GM18907 (cell line): ENCODE measurements at regions not wholly inside any gene's neighbourhood (a gene's known extent, or its start where the extent isn't known, plus 50 kb on each side); places are given as distances from the start of the nearest gene placed in this dataset.

Source experiments
- ATAC-seq: cut with Tn5 transposase; IDR thresholded peaks from one replicate; pipeline ENCODE4 v1.9.1; 2021; ENCODE audit warnings: mild to moderate bottlenecking, moderate library complexity; ENCODE audit not compliant: unreplicated experiment

DNA sequence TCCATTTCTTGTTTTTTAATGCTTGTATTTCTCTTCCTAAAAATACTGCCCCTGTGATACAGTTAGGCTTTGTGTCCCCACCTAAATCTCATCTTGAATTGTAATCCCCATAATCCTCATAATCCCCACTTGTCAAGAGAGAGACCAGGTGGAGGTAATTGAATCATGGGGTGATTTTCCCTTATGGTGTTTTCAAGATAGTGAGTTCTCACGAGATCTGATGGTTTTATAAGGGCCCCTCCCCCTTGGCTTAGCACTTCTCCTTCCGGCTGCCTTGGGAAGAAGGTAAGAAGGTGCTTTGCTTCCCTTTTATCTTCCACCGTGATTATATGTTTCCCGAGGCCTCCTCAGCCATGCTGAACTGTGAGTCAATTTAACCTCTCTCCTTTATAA is 227.4 kb downstream of the MAN2A1 start:
- no peak for ATAC-seq

DNA sequence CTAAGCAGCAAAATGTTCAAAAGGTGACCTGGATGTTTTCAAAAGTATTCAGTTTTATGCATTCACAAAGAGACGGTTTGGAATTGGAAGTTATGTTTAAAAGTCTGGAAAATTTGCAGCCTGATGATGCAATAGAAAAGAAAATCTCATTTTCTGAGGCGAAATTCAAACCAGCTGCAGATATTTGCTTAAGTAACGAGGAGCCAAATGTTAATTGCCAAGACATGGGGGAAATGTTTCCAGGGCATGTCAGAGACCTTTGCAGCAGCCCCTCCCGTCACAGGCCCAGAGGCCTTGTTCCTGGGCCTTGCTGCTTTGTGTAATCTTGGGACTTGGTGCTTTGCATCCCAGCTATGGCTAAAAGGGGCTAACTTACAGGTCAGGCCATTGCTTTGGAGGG is 228.2 kb downstream of the MAN2A1 start:
- no peak for ATAC-seq

DNA sequence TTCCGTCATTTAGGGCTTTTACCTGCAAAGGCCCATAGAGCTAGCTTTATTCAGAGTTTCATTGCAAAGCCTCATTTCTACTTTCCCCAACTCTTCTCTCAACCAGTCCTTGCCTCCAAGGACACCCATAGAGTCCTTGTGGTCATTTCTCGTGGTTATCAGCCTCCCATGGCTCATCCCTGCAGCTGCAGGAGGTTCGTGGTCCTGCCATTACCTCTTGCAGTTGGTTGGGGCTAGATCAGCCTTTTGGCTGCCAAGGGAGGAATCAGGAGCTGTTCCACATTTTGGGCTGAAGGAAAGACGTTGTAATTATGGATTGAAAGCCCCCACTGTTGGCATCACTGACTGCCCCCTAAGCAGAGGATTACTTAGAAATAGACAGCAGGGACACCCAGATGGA is 231.0 kb downstream of the MAN2A1 start:
- no peak for ATAC-seq

DNA sequence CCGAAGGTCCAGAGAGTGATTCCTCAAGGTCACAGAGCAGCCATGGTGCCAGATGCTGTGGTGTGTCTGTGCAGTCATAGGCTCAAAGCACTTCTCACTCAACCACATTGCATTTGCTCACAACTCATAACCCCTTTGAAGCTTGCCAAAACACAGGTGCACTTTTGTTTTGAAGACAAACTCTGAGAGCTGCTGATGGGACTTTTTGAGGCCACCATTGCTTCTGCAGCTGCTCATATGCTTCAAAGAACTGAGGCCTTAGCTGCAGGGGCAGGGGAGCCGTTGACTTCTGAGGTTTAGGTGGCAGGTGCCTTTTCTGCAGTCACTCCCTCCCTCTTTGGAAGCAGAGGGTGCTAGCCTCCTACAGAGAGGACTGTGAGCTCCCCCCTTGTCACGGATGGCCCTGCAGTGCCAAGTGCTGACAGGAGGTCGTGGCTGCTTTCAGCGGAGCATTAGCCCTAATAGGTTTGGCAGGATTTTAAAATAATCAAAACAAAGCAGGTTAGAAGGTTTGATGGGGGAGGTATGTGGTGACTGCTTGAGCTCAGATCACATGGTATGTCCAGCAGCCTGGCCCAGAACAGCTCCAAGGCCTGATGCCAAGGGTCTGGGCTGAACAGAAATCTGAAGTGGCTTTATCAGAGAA is 232.1 kb downstream of the MAN2A1 start:
- no peak for ATAC-seq

DNA sequence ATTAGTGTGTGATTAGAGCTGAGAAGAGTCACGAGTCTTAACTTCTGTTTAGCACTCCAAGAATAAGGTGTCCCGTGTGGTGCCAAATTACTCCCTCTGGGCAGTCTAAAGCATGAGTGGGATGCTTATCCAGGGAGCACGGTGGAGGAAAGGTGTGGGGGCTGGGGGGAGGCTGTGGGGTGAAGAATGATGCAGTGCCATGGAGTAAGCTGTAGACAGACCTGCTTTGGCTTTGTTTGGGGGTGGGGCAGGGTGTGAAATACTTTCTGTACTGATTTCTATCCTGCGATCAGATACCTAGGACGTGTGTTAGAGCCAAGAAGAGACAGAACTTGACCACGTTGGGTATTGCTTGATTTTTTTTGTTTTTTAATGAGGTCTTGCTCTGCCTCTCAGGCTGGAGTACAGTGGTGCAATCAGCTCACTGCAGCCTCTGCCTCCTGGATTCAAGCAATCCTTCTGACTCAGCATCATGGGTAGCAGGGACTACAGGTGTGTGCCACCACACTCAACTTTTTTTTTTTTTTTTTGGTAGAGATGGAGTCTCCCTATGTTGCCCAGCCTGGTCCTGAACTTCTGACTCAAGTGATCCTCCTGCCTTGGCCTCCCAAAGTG is 232.8 kb downstream of the MAN2A1 start:
- ATAC-seq: no peak

DNA sequence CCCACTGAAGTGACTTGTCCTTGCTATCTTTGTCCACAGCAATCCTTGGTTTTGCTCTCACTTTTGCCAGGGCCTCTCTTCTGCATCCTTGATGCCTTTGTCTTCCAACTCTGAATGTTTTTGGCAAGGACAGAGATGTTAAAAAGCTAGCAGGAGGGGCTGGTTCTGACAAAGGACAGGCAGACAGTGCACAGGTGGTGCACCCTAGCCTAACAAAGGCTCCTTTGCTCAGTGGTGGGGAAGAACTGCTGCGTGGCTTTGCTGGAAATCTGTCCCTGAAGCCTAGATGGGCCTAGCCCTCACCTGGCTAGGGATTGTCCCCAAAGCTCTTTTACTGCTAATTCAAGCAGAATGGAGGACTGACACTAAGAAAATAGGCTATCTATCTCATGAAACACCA is 233.5 kb downstream of the MAN2A1 start:
- ATAC-seq: no peak

DNA sequence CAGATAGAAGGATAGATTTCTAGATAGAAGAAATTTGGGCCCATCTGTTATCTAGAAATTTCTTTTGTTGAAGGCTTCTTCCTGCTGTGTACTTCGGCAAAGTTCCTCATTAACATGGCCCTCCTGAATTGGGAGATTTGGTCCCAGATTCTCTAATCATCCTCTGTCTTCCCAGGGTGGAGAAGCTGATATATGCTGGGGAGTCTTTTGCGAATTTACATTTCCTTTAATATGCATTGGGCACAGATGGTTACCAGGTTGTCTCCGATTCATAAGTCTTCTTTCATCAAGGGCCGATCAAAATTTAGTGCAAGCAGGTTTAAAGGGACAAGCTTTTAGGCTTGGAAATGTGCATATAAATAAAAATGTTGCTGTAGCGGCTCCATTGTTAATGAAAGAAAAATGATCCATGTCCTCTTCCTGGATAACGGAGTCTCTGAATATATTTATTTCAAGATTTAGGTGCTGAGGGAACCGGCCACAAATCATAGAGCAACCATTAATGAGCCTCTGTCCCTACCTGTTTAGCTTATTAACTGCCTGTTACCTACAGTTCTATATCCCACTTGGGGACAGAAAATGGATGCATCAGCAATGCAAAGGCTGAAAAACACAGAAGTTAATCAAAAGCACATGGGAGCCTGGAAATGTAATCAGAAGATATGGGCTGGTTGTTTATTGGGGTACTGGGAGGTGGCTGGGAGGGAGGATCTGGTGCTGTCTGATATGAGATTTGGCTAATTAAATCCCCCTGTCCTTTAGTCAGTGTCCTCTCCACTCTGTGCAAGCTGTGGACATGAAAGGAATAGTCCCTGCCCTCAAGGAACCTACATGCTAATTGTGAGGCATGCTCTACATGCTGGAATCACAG is 234.7 kb downstream of the MAN2A1 start:
- no peak for ATAC-seq

DNA sequence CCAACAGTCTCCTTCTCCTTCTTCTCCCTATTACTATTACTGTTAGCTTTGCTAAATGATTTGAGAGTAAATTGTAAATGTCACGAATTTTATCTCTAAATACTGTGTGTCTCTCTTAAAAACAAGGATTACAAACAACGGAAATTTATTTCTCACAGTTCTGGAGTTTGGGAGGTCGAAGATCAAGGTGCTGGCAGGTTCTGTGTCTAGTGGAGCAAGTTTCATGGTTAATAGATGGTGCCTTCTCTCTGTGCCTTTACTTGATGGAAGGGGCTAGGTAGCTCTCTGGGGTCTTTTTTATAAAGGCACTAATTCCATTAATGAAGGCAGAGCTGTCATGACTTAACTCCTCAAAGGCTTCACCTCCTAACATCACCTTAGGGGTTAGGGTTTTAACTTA is 237.9 kb downstream of the MAN2A1 start:
- no peak for ATAC-seq

DNA sequence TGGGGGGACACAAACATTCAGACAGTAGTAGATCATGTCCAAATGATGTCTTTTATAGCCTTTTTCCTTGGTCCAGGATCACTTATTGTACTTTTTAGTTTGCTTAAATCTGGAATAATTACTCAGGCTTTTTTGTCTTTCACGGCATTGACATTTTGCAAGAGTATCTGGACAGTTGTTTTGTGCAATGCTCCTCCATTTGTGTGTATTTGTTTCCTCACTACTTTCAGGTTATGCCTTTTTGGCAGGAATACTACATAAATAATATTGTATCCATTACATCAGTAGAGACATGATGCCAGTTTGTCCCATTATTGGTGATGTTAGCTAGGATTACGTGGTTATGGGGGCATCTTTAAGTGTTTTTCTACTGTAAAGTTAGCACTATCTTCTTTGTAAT is 238.3 kb downstream of the MAN2A1 start:
- ATAC-seq: no peak

DNA sequence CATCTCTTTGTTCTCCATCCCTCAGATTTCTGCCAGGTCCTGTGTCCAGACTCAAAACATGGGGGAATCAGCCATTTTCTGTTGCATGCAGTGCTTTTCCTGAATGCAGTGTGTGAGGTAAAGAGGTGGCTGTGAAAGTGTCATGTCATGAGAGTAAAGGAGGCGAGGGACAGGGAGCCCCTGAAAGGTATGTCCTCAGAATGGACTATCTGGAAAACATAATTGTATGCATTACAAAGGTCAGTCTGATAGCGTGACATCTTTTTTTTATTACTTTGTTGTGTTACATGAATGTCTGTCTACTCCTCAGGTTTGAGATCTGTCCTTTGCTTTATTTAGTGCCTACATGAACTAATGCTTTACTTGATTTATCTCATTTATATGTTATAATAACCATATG is 239.1 kb downstream of the MAN2A1 start:
- ATAC-seq: no peak

DNA sequence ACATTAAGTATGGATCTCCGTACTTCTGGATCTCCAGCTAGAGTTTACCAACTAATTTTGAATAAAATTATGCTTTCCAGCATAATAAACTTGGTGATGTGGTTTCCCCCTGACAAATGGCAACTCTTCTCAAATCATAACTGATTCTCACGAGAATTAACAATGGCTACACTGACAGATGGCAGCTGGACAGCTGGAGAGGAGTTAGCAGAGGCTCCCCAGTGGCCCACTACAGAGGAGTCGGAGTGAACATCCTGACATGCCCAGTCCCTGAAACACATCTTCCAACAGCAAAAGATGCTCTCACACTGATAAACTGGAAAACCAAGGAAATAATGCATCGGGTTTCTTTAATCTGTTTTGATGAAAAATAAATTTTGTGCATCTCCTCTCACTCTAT is 239.6 kb downstream of the MAN2A1 start:
- ATAC-seq: no peak

DNA sequence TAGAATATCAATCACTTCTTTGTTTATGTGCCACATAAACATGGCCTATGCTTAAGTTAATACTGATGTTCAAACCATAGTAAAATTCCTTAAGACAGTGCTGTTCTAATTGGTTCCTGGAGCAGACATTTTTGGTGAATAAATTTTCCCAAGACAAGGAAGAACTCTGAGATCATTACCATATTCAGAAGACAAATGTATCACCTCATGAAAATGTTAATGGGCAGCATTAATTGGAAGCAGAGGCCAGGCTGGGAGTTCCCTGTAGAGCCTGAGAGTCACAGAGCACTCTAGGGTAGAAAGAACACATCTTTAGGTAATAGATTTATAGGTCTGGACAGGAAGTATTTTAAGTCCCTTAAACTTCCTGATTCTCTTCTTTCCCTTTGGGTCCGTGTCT is 240.2 kb downstream of the MAN2A1 start:
- ATAC-seq: no peak

DNA sequence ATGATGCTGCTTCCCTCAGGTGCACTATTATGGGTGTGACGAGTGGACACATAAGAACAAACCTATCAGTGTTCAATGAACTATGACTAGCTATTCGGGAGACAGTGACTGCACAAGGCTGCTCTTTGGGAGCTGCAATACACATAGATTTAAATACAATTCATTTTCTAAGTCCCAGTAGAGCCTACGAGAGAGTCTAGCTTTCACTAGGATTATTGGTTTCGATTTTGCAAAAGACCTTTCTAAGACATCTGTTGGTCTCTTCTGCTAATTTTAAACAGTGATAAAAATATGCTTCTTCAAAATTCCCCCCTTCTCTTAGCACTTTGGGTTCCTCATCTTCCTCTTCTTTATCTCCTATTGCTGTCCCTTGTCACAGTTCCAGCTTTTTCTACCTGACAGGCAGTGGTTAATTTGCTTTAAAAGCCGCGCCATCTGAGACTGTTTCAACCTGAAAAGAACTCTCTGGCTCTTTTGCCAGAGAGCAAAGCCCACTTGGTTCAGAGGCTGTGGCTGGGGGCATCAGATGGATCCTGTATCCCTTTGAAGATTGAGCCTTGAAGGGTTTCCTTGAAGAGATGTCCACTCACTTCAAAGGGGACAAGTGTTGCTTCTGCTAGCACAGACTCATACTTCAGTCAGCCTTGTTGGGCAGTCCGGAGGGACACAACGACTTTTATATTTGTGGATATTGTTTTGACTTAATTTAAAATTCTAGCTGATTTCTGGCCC is 241.5 kb downstream of the MAN2A1 start:
- no peak for ATAC-seq

DNA sequence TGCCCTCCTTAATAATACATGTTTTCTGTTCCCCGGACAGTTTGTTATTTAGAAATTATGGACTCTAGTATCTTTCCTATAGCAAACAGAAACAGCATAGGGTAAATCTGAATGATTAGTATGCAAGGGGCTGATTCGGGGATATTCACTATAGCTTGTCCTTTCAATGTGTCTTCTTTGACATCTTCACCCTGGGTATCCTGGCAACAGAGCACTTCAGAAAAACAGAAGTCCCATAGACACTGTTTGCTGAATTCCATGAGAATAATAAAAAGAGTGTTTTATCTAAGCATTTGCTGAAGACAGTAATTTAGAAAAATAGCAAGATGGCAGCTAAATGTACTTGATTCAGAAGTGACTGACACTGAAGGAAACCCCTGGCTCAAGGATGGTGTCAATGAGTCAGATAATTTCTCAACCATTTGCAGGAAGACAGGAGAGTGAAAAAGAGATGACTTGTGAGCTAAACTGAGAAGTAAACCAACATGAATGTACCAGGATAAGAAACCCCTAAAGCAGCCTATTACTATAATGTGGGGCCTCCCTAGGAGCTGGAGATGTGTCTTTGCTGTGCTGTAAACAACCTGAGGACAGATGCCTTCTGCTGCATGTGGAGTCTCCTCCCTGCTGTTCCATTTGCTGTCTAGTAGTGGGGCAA is 246.2 kb downstream of the MAN2A1 start:
- ATAC-seq: no peak

DNA sequence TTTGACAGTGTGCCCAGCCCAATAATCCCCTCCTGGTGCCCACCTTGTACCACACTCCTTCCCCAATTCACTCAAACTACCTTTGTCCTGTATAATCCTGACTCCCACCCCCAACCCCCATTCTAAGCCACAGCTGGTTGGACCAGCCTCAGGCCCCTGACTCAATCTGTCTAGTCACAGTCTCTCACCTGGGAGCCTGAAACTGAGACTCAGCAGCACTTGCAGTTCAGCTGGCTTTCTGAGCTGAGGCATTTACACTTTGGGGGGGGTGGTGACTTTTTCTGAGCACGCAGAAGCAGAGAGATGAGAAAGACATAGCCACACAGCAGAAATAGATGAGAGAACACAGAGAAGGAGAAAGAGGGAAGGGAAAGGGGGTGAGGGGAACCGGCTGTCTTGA is 247.3 kb downstream of the MAN2A1 start:
- peak; percentile 87 for ATAC-seq

DNA sequence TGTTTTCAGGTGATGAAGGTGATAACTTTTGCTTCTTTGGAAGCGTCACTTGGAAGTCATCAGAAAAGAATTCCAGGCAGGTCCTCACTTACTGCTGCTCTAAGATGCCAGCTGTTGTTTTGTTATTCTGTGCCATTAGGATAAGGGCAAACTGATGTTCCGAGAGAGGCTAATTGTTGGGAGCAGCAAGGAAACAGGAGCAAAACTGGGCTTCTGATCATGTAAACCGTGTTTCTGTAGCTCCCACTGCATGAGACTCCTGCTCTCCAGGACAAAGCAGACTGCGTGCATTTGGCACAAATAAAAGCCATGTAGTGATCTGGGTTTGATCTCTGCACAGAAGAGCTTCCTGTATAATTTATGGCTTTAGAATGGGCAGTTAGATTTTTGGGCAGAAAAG is 248.2 kb downstream of the MAN2A1 start:
- ATAC-seq: no peak

DNA sequence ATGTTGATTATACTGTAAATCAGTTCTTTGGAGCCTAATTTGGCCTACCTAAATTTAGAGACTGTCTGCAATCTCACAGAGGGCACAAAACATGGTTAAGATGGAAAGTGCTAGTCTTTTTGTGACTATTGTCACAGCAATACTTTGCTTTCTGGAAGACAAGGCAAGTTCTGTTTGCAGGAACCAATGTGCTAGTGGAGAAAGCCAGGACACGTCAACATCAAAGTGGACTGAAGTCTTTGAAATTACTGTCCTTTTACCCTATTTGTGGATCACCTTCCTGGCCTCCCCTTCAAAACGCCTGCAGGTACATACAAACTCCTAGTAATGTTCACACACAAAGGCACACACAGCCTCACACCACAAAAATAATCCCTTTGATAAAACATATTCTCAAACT is 248.7 kb downstream of the MAN2A1 start:
- ATAC-seq: no peak

DNA sequence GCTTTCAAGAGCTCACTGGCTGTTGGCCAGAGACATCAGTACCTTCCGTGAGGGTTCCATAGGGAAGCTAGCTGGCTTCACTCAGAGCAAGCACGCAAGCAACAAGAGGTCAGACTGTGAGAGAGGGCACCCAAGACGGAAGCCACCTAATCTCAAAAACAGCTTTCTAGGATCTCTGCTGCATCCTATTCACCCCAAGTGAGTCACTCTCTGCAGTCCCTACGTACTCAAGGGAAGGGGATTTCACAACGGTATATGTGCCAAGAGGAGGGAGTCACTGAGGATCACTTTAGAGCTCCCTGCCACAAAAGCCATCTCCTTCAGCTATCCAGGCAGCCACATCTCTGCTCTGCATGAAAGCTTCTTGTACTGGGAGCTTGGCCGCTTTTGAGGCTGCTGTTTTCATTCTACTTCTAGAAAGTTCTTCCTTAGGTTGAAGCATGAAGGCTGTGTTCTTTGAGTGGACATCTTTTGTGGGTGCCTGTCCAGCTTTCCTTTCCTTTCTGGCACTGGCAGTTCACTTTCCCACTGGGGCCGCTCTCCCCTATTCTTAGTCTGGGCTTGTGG is 249.5 kb downstream of the MAN2A1 start:
- ATAC-seq: no peak

DNA sequence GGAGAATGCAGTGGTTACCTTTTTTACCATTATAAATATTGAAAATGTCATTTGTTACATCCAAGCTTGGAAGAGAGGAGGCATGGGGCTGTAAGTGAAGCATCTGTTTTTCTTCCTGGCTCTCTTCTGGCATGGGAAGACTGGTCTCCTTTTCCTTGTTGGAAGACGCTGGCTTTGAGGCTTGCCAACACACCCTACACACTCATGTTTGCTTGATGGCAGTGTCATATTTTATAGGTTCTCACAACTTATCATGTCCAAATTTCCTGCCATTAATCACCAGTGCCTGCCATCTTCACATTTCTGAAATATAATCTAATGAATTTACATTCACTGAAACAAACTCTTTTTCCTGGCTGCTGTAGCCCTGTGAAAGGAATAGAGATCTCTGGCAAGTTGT is 252.9 kb downstream of the MAN2A1 start:
- ATAC-seq: no peak

DNA sequence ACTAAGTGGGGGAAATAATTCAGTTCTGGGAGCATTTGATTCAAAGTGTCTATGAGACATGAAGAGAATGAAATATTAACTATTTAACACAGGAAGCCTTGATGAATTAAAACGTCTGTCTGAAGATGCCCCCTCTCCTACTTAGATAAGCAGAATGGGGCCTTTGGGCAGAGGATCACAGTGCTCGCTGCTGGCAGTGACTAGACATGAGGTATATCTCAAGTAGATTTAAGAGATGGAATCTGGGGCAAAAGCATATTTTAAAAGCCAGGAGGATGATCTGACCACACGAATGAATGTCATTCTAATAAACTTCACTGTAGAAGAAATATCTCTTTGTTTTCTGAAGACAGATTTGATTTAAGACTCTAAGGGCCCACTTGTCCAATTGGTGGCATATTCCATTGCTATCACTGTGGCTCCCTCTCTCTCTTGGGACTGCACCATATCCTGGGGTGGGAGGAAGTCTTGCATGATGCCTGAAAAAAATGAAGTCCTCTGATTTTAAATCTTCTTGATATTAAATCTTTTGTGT is 254.0 kb downstream of the MAN2A1 start:
- ATAC-seq: no peak
